GM12878 (cell line): ENCODE measurements at regions not wholly inside any gene's neighbourhood (a gene's known extent, or its start where the extent isn't known, plus 50 kb on each side); places are given as distances from the start of the nearest gene placed in this dataset.

Source experiments
- ATAC-seq: fragments of 200-7000 bp; cut with Tn5 transposase; 3 replicates; pipeline ENCODE4 v1.9.1; 2020; ENCODE audit warnings: mild to moderate bottlenecking, moderate library complexity
- BruUV-seq: library from RNA; stranded (reverse); fragments of 400-500 nt; replicated peaks from 2 replicates; lab custom pipeline; 2021; lab: Mats Ljungman, UMichigan
- CTCF ChIA-PET: fragments of 300-600 bp; sonication (Branson Sonifier 250); formaldehyde crosslinking; extraction: SDS; loops from one replicate; lab custom pipeline; 2021; ENCODE audit warnings: inconsistent platforms; lab: Yijun Ruan, JAX
- POLR2A ChIA-PET: fragments of 350-600 bp; formaldehyde crosslinking; extraction: SDS; loops from one replicate; lab custom pipeline; 2021; ENCODE audit warnings: inconsistent platforms; lab: Charles Lee
- RAD21 ChIA-PET: fragments of 300-600 bp; sonication (Branson Sonifier 250); formaldehyde crosslinking; loops from one replicate; lab custom pipeline; 2023; ENCODE audit warnings: antibody characterized with exemption; ENCODE audit not compliant: unreplicated experiment; lab: Charles Lee
- SMC1A ChIA-PET: fragments of 300-600 bp; sonication (Branson Sonifier 250); formaldehyde crosslinking; loops from one replicate; lab custom pipeline; 2023; ENCODE audit not compliant: unreplicated experiment, uncharacterized antibody; lab: Charles Lee
- DNase-seq: peaks from one replicate; pipeline ENCODE4 v3.0.0-alpha.2; 2011; ENCODE audit warnings: low read depth, low spot score
- FAIRE-seq: peaks from 3 replicates; lab custom pipeline; 2011; peaks lifted over from hg19 to GRCh38; lab: Jason Lieb, UNC
- H2AFZ ChIP-seq: 2 replicates; pipeline ENCODE4 v1.6.0; 2011; ENCODE audit warnings: low read depth, low read length, control low read depth; ENCODE audit not compliant: control insufficient read depth
- H3K27ac ChIP-seq: 2 replicates; pipeline ENCODE4 v1.5.1; 2011; ENCODE audit warnings: control low read depth; ENCODE audit not compliant: control insufficient read depth, insufficient read depth
- H3K27me3 ChIP-seq, 2 experiments: replicated peaks in 1 of 2; 2 replicates each; pipeline versions ENCODE4 v1.6.0 to v1.6.1; 2011; ENCODE audit warnings: low read length in 1 of 2; ENCODE audit not compliant: control insufficient read depth in 2 of 2, insufficient read depth in 2 of 2
- H3K36me3 ChIP-seq, 2 experiments: 2 replicates each; pipeline ENCODE4 v1.5.1; 2011; ENCODE audit warnings: low read length in 1 of 2; ENCODE audit not compliant: control insufficient read depth in 2 of 2, insufficient read depth in 2 of 2
- H3K4me1 ChIP-seq: 2 replicates; pipeline ENCODE4 v1.6.1; 2011; ENCODE audit warnings: mild to moderate bottlenecking, low read length, moderate library complexity, mixed read lengths; ENCODE audit not compliant: control insufficient read depth, insufficient read depth
- H3K4me2 ChIP-seq: 2 replicates; pipeline ENCODE4 v1.6.0; 2011; ENCODE audit warnings: control low read depth; ENCODE audit not compliant: control insufficient read depth, insufficient read depth
- H3K4me3 ChIP-seq: fragments of 200-600 bp; sonication (generic); 2 replicates; pipeline ENCODE4 v1.5.1; 2016
- H3K79me2 ChIP-seq: 2 replicates; pipeline ENCODE4 v1.6.0; 2011; ENCODE audit warnings: low read length; ENCODE audit not compliant: control insufficient read depth, insufficient read depth
- H3K9ac ChIP-seq: 2 replicates; pipeline ENCODE4 v1.8.0; 2011; ENCODE audit warnings: low read length, control low read depth, mixed read lengths; ENCODE audit not compliant: control insufficient read depth, insufficient read depth
- H3K9me3 ChIP-seq: replicated peaks from 3 replicates; pipeline ENCODE4 v1.5.1; 2011; ENCODE audit warnings: mild to moderate bottlenecking, low read length; ENCODE audit not compliant: control insufficient read depth, insufficient read depth
- H4K20me1 ChIP-seq: 2 replicates; pipeline ENCODE4 v1.6.0; 2011; ENCODE audit not compliant: control insufficient read depth, insufficient read depth
- ATF3 ChIP-seq: IDR thresholded peaks from 2 replicates; pipeline ENCODE4 v1.6.1; 2011; ENCODE audit warnings: low read depth, mild to moderate bottlenecking, low read length, moderate library complexity, borderline replicate concordance; ENCODE audit errors: extremely low read depth
- DPF2 ChIP-seq: fragments of 450-650 bp; IDR thresholded peaks from 2 replicates; pipeline ENCODE4 v1.6.1; 2017; ENCODE audit warnings: mild to moderate bottlenecking
- IKZF1 ChIP-seq: fragments of 450-650 bp; conservative IDR thresholded peaks from 2 replicates; pipeline ENCODE4 v1.6.1; 2017; ENCODE audit warnings: antibody characterized with exemption, mild to moderate bottlenecking
- IKZF2 ChIP-seq, 2 experiments: fragments of 450-650 bp; IDR thresholded peaks; 2 replicates each; pipeline ENCODE4 v1.6.1; 2017; ENCODE audit warnings: mild to moderate bottlenecking in 2 of 2, moderate library complexity in 2 of 2
- MAX ChIP-seq: IDR thresholded peaks from 2 replicates; pipeline ENCODE4 v1.6.1; 2012; ENCODE audit warnings: low read depth, low read length, improper control_type of control experiment
- MTA3 ChIP-seq: IDR thresholded peaks from 2 replicates; pipeline ENCODE4 v1.6.1; 2012; ENCODE audit warnings: low read length, inconsistent platforms, borderline replicate concordance
- NFYA ChIP-seq: IDR thresholded peaks from 2 replicates; pipeline ENCODE4 v1.6.1; 2011; ENCODE audit warnings: low read depth, mild to moderate bottlenecking, low read length, improper control_type of control experiment, borderline replicate concordance
- NR2C1 ChIP-seq: fragments of 450-650 bp; IDR thresholded peaks from 2 replicates; pipeline ENCODE4 v1.6.1; 2017; ENCODE audit warnings: antibody characterized with exemption, mild to moderate bottlenecking, moderate library complexity
- NR2F1 ChIP-seq: fragments of 450-650 bp; conservative IDR thresholded peaks from 2 replicates; pipeline ENCODE4 v1.6.1; 2017; ENCODE audit warnings: mild to moderate bottlenecking
- RELB ChIP-seq: fragments of 450-650 bp; IDR thresholded peaks from 2 replicates; pipeline ENCODE4 v1.6.1; 2017; ENCODE audit warnings: low read depth, mild to moderate bottlenecking, moderate library complexity
- SIX5 ChIP-seq: IDR thresholded peaks from 2 replicates; pipeline ENCODE4 v1.6.1; 2011; ENCODE audit warnings: mild to moderate bottlenecking, low read depth, low read length, moderate library complexity; ENCODE audit not compliant: severe bottlenecking
- SUPT20H ChIP-seq: IDR thresholded peaks from 2 replicates; pipeline ENCODE4 v1.6.1; 2011; ENCODE audit warnings: low read depth, mild to moderate bottlenecking, low read length, moderate library complexity, borderline replicate concordance; ENCODE audit not compliant: control insufficient read depth
- ZBTB4 ChIP-seq: fragments of 450-650 bp; formaldehyde crosslinking; IDR thresholded peaks from 2 replicates; pipeline ENCODE4 v1.4.0; 2022; ENCODE audit warnings: mild to moderate bottlenecking, moderate library complexity
- WGBS: methylation state at CpG from one replicate; pipeline ENCODE4 v1.1.6; 2016; ENCODE audit warnings: low lambda C conversion rate; ENCODE audit not compliant: insufficient replicate concordance, insufficient coverage; ENCODE audit errors: missing lambda C conversion rate; 5-methylcytosine and 5-hydroxymethylcytosine counted together
- in situ Hi-C: fragments of 300-500 bp; cut with MboI; formaldehyde crosslinking; loops from 9 replicates; pipeline ENCODE4 v1.14.3; 2018; ENCODE audit warnings: mixed read lengths
- intact Hi-C: fragments of 100-400 bp; cut with micrococcal nuclease; formaldehyde crosslinking; loops from one replicate; pipeline ENCODE4 v1.14.2; 2022; ENCODE audit not compliant: unreplicated experiment

GRCh38 chr3:117035745-117036144 is 326.2 kb downstream of the TUSC7 start:
- ChIA-PET CTCF (no interaction called here), POLR2A (no interaction called here), RAD21 (no interaction called here), SMC1A (interaction anchor here (1.0 to 1.8 kb wide), 2 partner anchors 10 kb away, joined by 3 to 6 read pairs; no protein-coding TSS in a partner anchor)
- in situ Hi-C loops (no loop called here), intact Hi-C loops (no loop called here)
- Histone ChIP-seq H3K4me3 (no peak overlapping the region), H4K20me1 (no peaks in the 10 kb centered on the region), H3K9me3 (no peaks in the 10 kb centered on the region), H3K4me1 (no peaks in the 10 kb centered on the region), H3K4me2 (no peak overlapping the region), H3K9ac (no peak overlapping the region), H3K27me3 (no peaks in the 10 kb centered on the region), H3K27ac (no peak overlapping the region), H2AFZ (no peak overlapping the region), H3K79me2 (no peaks in the 10 kb centered on the region), H3K36me3 (no peaks in the 10 kb centered on the region)
- TF ChIP-seq NFYA, result no peak
- ATAC-seq, result no peak
- no peak for DNase-seq
- BruUV-seq, result no TSS peak
- FAIRE-seq, result no peak

- Histone ChIP-seq H3K27ac (no peak overlapping the region), H4K20me1 (no peaks in the 10 kb centered on the region), H2AFZ (no peak overlapping the region), H3K36me3 (no peaks in the 10 kb centered on the region), H3K9ac (no peak overlapping the region), H3K4me2 (no peak overlapping the region; the same call in 1 of the 2 replicates), H3K4me1 (no peaks in the 10 kb centered on the region), H3K9me3 (no peaks in the 10 kb centered on the region), H3K4me3 (no peak overlapping the region), H3K79me2 (no peaks in the 10 kb centered on the region), H3K27me3 (no peaks in the 10 kb centered on the region)
- BruUV-seq, result no TSS peak
- no peak for FAIRE-seq
- intact Hi-C loops, result no loop called here
- RAD21 ChIA-PET, result no interaction called here
- DNase-seq, result no peak
- POLR2A ChIA-PET, result no interaction called here
- WGBS, result 9% methylated on average over 4 of the region's 4 CpGs
- CTCF ChIA-PET, result no interaction called here
- ATAC-seq, result peak; percentile 74
- SMC1A ChIA-PET, result interaction anchor here (1.0 kb wide), 1 partner anchor 9 kb away, joined by 3 read pairs; no protein-coding TSS in a partner anchor
- in situ Hi-C loops, result no loop called here
- no peak for TF ChIP-seq MAX
- no peak for TF ChIP-seq ZBTB4
- peak; percentile 89 to 91 for TF ChIP-seq IKZF2 (IDR thresholded peaks at IDR 0.05)
- TF ChIP-seq RELB, result peak; percentile 61
- no peak for TF ChIP-seq SIX5
- TF ChIP-seq SUPT20H, result no peak
- TF ChIP-seq NR2C1, result 0 out of 2 replicates have a peak, but pooled peaks have one; percentile 38
- no peak for TF ChIP-seq ATF3
- TF ChIP-seq NR2F1, result peak; percentile 86
- no peak for TF ChIP-seq MTA3
- TF ChIP-seq DPF2, result 0 out of 2 replicates have a peak, but pooled peaks have one; percentile 36
- peak; percentile 65 for TF ChIP-seq IKZF1
Measured at GRCh38 chr3:117036259-117036799, 326.8 kb downstream of the TUSC7 start.
